HFFc6 (cell line): ENCODE measurements at regions not wholly inside any gene's neighbourhood (a gene's known extent, or its start where the extent isn't known, plus 50 kb on each side); places are given as distances from the start of the nearest gene placed in this dataset.

Experiments used
- DNase-seq: peaks from one replicate; pipeline ENCODE4 v3.0.0-alpha.2; 2018
- H3K27ac Mint-ChIP-seq: 2 replicates; pipeline ENCODE4 v1.8.0; 2020; ENCODE audit warnings: mild to moderate bottlenecking, mixed read lengths
- H3K27me3 Mint-ChIP-seq: 2 replicates; pipeline ENCODE4 v1.8.0; 2021; ENCODE audit warnings: mild to moderate bottlenecking, moderate library complexity, mixed read lengths; ENCODE audit not compliant: insufficient read depth
- H3K36me3 Mint-ChIP-seq: 2 replicates; pipeline ENCODE4 v1.8.0; 2021; ENCODE audit warnings: low read depth, mixed read lengths
- H3K4me1 Mint-ChIP-seq: 2 replicates; pipeline ENCODE4 v1.8.0; 2020; ENCODE audit warnings: low read depth, mixed read lengths
- H3K4me3 Mint-ChIP-seq: 2 replicates; pipeline ENCODE4 v1.8.0; 2020; ENCODE audit warnings: mild to moderate bottlenecking, moderate library complexity, mixed read lengths
- H3K9me3 Mint-ChIP-seq: 2 replicates; pipeline ENCODE4 v1.8.0; 2020; ENCODE audit warnings: mild to moderate bottlenecking, mixed read lengths
- CTCF ChIP-seq: fragments of 200-600 bp; sonication (generic); IDR thresholded peaks from 2 replicates; pipeline ENCODE4 v1.5.0; 2021; ENCODE audit warnings: antibody characterized with exemption, mild to moderate bottlenecking

- no peak for DNase-seq
- H3K36me3 Mint-ChIP-seq = no peaks in the 10 kb centered on the region
- no peak overlapping the region for H3K27ac Mint-ChIP-seq
- no peaks in the 10 kb centered on the region for H3K27me3 Mint-ChIP-seq
- H3K4me3 Mint-ChIP-seq = no peak overlapping the region
- no peak for TF ChIP-seq CTCF
- H3K9me3 Mint-ChIP-seq = peaks cover 9% of the 10 kb centered on the region; the same call in 1 of the 2 replicates
- no peaks in the 10 kb centered on the region for H3K4me1 Mint-ChIP-seq
Observed at GRCh38 chr13:55538424-55538823, 1602.3 kb upstream of the PRR20A start.

GRCh38 chr13:55543053-55543452, 1597.7 kb upstream of the PRR20A start:
- TF ChIP-seq CTCF = no peak
- H3K4me3 Mint-ChIP-seq = no peak overlapping the region
- no peaks in the 10 kb centered on the region for H3K4me1 Mint-ChIP-seq
- no peak overlapping the region for H3K27ac Mint-ChIP-seq
- no peaks in the 10 kb centered on the region for H3K27me3 Mint-ChIP-seq
- no peak for DNase-seq
- no peaks in the 10 kb centered on the region for H3K36me3 Mint-ChIP-seq
- H3K9me3 Mint-ChIP-seq = peaks cover 8% of the 10 kb centered on the region; the same call in 1 of the 2 replicates

- TF ChIP-seq CTCF = no peak
- H3K36me3 Mint-ChIP-seq = no peaks in the 10 kb centered on the region
- no peak overlapping the region for H3K4me3 Mint-ChIP-seq
- H3K4me1 Mint-ChIP-seq = no peaks in the 10 kb centered on the region
- DNase-seq = no peak
- no peak overlapping the region for H3K27ac Mint-ChIP-seq
- H3K27me3 Mint-ChIP-seq = peaks cover 2% of the 10 kb centered on the region; the same call in 1 of the 2 replicates
- peaks cover 36% of the 10 kb centered on the region for H3K9me3 Mint-ChIP-seq
Observed at GRCh38 chr13:55550624-55551023, 1590.1 kb upstream of the PRR20A start.

- Mint-ChIP-seq H3K4me1 (no peaks in the 10 kb centered on the region), H3K9me3 (peaks cover 49% of the 10 kb centered on the region), H3K27me3 (peaks cover 2% of the 10 kb centered on the region; the same call in 1 of the 2 replicates), H3K36me3 (no peaks in the 10 kb centered on the region), H3K4me3 (no peak overlapping the region), H3K27ac (no peak overlapping the region)
- DNase-seq = no peak
- no peak for TF ChIP-seq CTCF
Observed at GRCh38 chr13:55553701-55554100, 1587.0 kb upstream of the PRR20A start.

- H3K27ac Mint-ChIP-seq = no peak overlapping the region
- no peaks in the 10 kb centered on the region for H3K36me3 Mint-ChIP-seq
- H3K4me3 Mint-ChIP-seq = no peak overlapping the region
- DNase-seq = no peak
- no peak for TF ChIP-seq CTCF
- H3K4me1 Mint-ChIP-seq = no peaks in the 10 kb centered on the region
- H3K9me3 Mint-ChIP-seq = peaks cover 50% of the 10 kb centered on the region
- H3K27me3 Mint-ChIP-seq = peaks cover 2% of the 10 kb centered on the region; the same call in 1 of the 2 replicates
Observed at GRCh38 chr13:55554741-55555140, 1586.0 kb upstream of the PRR20A start.

GRCh38 chr13:55560331-55560730, 1580.4 kb upstream of the PRR20A start:
- no peak overlapping the region for H3K4me3 Mint-ChIP-seq
- no peak for TF ChIP-seq CTCF
- peaks cover 26% of the 10 kb centered on the region for H3K9me3 Mint-ChIP-seq
- DNase-seq = no peak
- H3K27me3 Mint-ChIP-seq = no peaks in the 10 kb centered on the region; the same call in 1 of the 2 replicates
- no peaks in the 10 kb centered on the region for H3K36me3 Mint-ChIP-seq
- H3K27ac Mint-ChIP-seq = no peak overlapping the region
- no peaks in the 10 kb centered on the region for H3K4me1 Mint-ChIP-seq
